AG09319 (cell line): ENCODE measurements at regions not wholly inside any gene's neighbourhood (a gene's known extent, or its start where the extent isn't known, plus 50 kb on each side); places are given as distances from the start of the nearest gene placed in this dataset.

Experiments
- DNase-seq: peaks from one replicate; pipeline ENCODE4 v3.0.0-alpha.2; 2010; ENCODE audit warnings: low read depth; ENCODE audit errors: extremely low read depth
- CTCF ChIP-seq: IDR thresholded peaks from 2 replicates; pipeline ENCODE4 v1.5.1; 2011; ENCODE audit warnings: low read depth, mild to moderate bottlenecking, inconsistent platforms, low read length, moderate library complexity

GRCh38 chr2:129733579-129733978, 245.9 kb upstream of the RAB6C start:
- DNase-seq: no peak
- TF ChIP-seq CTCF: no peak

- no peak for DNase-seq
- no peak for TF ChIP-seq CTCF
These were observed 245.0 kb upstream of the RAB6C start for GRCh38 chr2:129734343-129735034.

- no peak for DNase-seq
- TF ChIP-seq CTCF: no peak
These were observed 243.9 kb upstream of the RAB6C start for GRCh38 chr2:129735576-129735975.

GRCh38 chr2:129737660-129738527, 241.6 kb upstream of the RAB6C start:
- DNase-seq: no peak
- TF ChIP-seq CTCF: no peak

- no peak for TF ChIP-seq CTCF
- no peak for DNase-seq
These were observed 240.7 kb upstream of the RAB6C start for GRCh38 chr2:129738799-129739198.

GRCh38 chr2:129740504-129740903, 239.0 kb upstream of the RAB6C start:
- TF ChIP-seq CTCF: no peak
- DNase-seq: no peak

GRCh38 chr2:129741165-129741564, 238.3 kb upstream of the RAB6C start:
- no peak for TF ChIP-seq CTCF
- DNase-seq: no peak
